ENCODE measurements at regions not wholly inside any gene's neighbourhood (a gene's known extent, or its start where the extent isn't known, plus 50 kb on each side); places are given as distances from the start of the nearest gene placed in this dataset.

DNA sequence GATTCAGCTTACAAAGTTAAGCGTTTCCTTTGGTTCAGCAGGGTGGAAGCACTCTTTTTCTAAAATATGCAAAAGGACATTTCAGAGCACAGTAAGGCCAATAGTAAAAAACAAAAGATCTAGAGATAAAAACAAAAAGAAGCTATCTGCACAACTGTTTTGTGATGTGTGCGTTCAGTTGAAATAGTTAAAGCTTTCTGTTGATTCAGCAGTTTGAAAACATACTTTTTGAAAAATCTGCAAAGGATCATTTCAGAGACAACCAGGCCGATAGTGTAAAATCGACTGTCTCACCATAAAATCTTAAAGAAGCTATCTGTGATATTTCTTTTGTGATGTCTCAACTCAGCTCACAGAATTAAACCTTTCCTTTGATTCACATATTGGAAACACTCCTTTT lies 300.0 kb upstream of the ALG10B start:
- TF ChIP-seq EGR1 (IDR thresholded peaks at IDR 0.05): no peak
- TF ChIP-seq ZBTB7A (IDR thresholded peaks at IDR 0.05; ENCODE audit: low read depth): no peak
- TF ChIP-seq CEBPB (IDR thresholded peaks at IDR 0.05): no peak
- no peak for TF ChIP-seq RAD21 (IDR thresholded peaks at IDR 0.05; ENCODE audit: low read depth)
- no peak for TF ChIP-seq YY1 (IDR thresholded peaks at IDR 0.05; ENCODE audit: low read depth)
- TF ChIP-seq FOXM1 (IDR thresholded peaks at IDR 0.05; ENCODE audit: borderline replicate concordance, low read depth): no peak
- TF ChIP-seq, protein P1, sequence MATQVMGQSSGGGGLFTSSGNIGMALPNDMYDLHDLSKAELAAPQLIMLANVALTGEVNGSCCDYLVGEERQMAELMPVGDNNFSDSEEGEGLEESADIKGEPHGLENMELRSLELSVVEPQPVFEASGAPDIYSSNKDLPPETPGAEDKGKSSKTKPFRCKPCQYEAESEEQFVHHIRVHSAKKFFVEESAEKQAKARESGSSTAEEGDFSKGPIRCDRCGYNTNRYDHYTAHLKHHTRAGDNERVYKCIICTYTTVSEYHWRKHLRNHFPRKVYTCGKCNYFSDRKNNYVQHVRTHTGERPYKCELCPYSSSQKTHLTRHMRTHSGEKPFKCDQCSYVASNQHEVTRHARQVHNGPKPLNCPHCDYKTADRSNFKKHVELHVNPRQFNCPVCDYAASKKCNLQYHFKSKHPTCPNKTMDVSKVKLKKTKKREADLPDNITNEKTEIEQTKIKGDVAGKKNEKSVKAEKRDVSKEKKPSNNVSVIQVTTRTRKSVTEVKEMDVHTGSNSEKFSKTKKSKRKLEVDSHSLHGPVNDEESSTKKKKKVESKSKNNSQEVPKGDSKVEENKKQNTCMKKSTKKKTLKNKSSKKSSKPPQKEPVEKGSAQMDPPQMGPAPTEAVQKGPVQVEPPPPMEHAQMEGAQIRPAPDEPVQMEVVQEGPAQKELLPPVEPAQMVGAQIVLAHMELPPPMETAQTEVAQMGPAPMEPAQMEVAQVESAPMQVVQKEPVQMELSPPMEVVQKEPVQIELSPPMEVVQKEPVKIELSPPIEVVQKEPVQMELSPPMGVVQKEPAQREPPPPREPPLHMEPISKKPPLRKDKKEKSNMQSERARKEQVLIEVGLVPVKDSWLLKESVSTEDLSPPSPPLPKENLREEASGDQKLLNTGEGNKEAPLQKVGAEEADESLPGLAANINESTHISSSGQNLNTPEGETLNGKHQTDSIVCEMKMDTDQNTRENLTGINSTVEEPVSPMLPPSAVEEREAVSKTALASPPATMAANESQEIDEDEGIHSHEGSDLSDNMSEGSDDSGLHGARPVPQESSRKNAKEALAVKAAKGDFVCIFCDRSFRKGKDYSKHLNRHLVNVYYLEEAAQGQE (IDR thresholded peaks at IDR 0.05; ENCODE audit: low read depth): no peak
- TF ChIP-seq, protein P2, sequence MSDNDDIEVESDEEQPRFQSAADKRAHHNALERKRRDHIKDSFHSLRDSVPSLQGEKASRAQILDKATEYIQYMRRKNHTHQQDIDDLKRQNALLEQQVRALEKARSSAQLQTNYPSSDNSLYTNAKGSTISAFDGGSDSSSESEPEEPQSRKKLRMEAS (IDR thresholded peaks at IDR 0.05): no peak
- TF ChIP-seq TEAD4 (IDR thresholded peaks at IDR 0.05): no peak
- TF ChIP-seq TCF12 (IDR thresholded peaks at IDR 0.05; ENCODE audit: low read depth): no peak
- TF ChIP-seq, protein P3, sequence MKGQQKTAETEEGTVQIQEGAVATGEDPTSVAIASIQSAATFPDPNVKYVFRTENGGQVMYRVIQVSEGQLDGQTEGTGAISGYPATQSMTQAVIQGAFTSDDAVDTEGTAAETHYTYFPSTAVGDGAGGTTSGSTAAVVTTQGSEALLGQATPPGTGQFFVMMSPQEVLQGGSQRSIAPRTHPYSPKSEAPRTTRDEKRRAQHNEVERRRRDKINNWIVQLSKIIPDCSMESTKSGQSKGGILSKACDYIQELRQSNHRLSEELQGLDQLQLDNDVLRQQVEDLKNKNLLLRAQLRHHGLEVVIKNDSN (IDR thresholded peaks at IDR 0.05): no peak
- no peak for TF ChIP-seq TAF1 (IDR thresholded peaks at IDR 0.05; ENCODE audit: low read depth)
- TF ChIP-seq EP300 (IDR thresholded peaks at IDR 0.05; ENCODE audit: borderline replicate concordance): no peak
- TF ChIP-seq NFIC (IDR thresholded peaks at IDR 0.05): no peak
- TF ChIP-seq CREB1 (IDR thresholded peaks at IDR 0.05; ENCODE audit: low read depth): no peak

DNA sequence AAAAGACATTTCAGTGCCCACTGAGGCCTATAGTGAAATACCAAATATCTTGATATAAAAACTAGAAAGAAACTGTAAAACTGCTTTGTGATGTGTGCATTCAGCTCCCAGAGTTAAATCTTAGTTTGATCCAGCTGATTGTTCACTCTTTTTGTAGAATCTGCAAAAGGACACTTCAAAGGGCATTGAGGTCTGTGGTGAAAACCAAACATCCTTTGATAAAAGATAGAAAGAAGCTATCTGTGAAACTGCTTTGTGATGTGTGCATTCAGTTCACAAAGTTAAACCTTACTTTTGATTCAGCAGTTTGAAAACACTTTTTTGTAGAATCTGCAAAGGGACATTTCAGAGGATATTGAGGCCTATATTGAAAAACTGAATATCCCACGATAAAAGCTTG lies 290.7 kb upstream of the ALG10B start:
- TF ChIP-seq, protein P1 (IDR thresholded peaks at IDR 0.05; ENCODE audit: low read depth): no peak
- TF ChIP-seq EP300 (IDR thresholded peaks at IDR 0.05; ENCODE audit: borderline replicate concordance): no peak
- TF ChIP-seq CREB1 (IDR thresholded peaks at IDR 0.05; ENCODE audit: low read depth): no peak
- no peak for TF ChIP-seq TCF12 (IDR thresholded peaks at IDR 0.05; ENCODE audit: low read depth)
- no peak for TF ChIP-seq RAD21 (IDR thresholded peaks at IDR 0.05; ENCODE audit: low read depth)
- TF ChIP-seq TEAD4 (IDR thresholded peaks at IDR 0.05): no peak

DNA sequence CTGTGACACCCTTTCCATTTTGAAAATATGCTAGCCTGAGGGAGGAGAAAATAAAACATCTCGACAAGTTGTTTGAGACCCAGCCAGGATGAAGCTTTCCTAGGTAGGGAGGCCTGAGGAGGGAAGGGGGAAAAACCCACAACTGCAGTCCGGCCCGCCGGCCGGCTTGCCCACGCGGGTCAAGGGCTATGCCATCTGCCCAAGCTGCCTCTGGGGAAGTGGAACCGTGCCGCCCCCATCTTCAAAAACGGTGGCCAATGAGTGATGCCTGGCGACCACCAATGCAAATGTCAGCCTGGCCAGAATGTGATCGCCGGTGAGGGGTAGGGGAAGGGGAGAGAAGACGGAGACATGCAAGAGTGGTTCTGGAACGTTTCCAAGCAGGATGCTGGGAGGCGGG lies 263.5 kb upstream of the ALG10B start:
- TF ChIP-seq NFIC (IDR thresholded peaks at IDR 0.05) (peak; percentile 33; the same call in 1 of the 2 replicates), TCF12 (IDR thresholded peaks at IDR 0.05; ENCODE audit: low read depth) (no peak), CREB1 (IDR thresholded peaks at IDR 0.05; ENCODE audit: low read depth) (no peak), FOXM1 (IDR thresholded peaks at IDR 0.05; ENCODE audit: borderline replicate concordance, low read depth) (no peak), YY1 (IDR thresholded peaks at IDR 0.05; ENCODE audit: low read depth) (no peak), RAD21 (IDR thresholded peaks at IDR 0.05; ENCODE audit: low read depth) (no peak), ZBTB7A (IDR thresholded peaks at IDR 0.05; ENCODE audit: low read depth) (no peak)

GRCh38 chr12:38053655-38054464 lies 262.7 kb upstream of the ALG10B start:
- peak; percentile 100 for TF ChIP-seq RAD21 (IDR thresholded peaks at IDR 0.05; ENCODE audit: low read depth)
- TF ChIP-seq, protein P3 (IDR thresholded peaks at IDR 0.05): no peak
- no peak for TF ChIP-seq TCF12 (IDR thresholded peaks at IDR 0.05; ENCODE audit: low read depth)
- TF ChIP-seq CEBPB (IDR thresholded peaks at IDR 0.05): no peak
- TF ChIP-seq EGR1 (IDR thresholded peaks at IDR 0.05): no peak
- TF ChIP-seq, protein P2 (IDR thresholded peaks at IDR 0.05): peak; percentile 56; the same call in 1 of the 2 replicates
- no peak for TF ChIP-seq NFIC (IDR thresholded peaks at IDR 0.05)
- TF ChIP-seq YY1 (IDR thresholded peaks at IDR 0.05; ENCODE audit: low read depth): no peak
- TF ChIP-seq, protein P1 (IDR thresholded peaks at IDR 0.05; ENCODE audit: low read depth): no peak
- TF ChIP-seq CREB1 (IDR thresholded peaks at IDR 0.05; ENCODE audit: low read depth): no peak
- peak; percentile 69; the same call in 1 of the 2 replicates for TF ChIP-seq ZBTB7A (IDR thresholded peaks at IDR 0.05; ENCODE audit: low read depth)
- TF ChIP-seq FOXM1 (IDR thresholded peaks at IDR 0.05; ENCODE audit: borderline replicate concordance, low read depth): no peak
- no peak for TF ChIP-seq TAF1 (IDR thresholded peaks at IDR 0.05; ENCODE audit: low read depth)
- peak; percentile 22; the same call in 1 of the 2 replicates for TF ChIP-seq TEAD4 (IDR thresholded peaks at IDR 0.05)

Measured in Ishikawa (cell line).